ENCODE measurements at regions not wholly inside any gene's neighbourhood (a gene's known extent, or its start where the extent isn't known, plus 50 kb on each side); places are given as distances from the start of the nearest gene placed in this dataset.

DNA sequence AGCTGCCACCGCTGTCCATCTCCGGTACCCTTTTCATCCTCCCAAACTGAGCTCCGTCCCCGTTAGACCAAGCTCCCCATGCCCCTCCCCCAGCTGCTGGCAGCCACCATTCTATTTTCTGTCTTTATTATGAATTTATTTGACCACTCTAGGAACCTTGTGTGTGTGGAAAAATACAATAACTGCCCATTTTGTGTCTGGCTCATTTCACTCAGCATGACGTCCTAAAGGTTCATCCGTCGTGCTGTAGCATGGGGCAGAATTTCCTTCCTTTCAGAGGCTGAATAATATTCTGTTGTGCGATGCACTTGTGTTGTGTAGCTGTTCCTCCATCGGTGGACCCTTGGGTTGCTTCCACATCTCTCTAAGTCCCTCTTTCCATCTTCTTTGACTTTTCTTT, 263.1 kb downstream of the SEC14L1 start:
- ATAC-seq: no peak
- peaks cover 23 to 91% (median 55%) of the 10 kb centered on the region in 12 donors for H3K4me1 ChIP-seq
- H3K27me3 ChIP-seq: no peaks in the 10 kb centered on the region
- TF ChIP-seq POLR2A (IDR thresholded peaks at IDR 0.05): no peak
- TF ChIP-seq, protein P1, sequence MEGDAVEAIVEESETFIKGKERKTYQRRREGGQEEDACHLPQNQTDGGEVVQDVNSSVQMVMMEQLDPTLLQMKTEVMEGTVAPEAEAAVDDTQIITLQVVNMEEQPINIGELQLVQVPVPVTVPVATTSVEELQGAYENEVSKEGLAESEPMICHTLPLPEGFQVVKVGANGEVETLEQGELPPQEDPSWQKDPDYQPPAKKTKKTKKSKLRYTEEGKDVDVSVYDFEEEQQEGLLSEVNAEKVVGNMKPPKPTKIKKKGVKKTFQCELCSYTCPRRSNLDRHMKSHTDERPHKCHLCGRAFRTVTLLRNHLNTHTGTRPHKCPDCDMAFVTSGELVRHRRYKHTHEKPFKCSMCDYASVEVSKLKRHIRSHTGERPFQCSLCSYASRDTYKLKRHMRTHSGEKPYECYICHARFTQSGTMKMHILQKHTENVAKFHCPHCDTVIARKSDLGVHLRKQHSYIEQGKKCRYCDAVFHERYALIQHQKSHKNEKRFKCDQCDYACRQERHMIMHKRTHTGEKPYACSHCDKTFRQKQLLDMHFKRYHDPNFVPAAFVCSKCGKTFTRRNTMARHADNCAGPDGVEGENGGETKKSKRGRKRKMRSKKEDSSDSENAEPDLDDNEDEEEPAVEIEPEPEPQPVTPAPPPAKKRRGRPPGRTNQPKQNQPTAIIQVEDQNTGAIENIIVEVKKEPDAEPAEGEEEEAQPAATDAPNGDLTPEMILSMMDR (IDR thresholded peaks at IDR 0.05): no peak
- WGBS, 4 donors: 78 to 84% (median 79%) methylated on average over 9 of the region's 9 CpGs
- no peak overlapping the region for H3K4me3 ChIP-seq
- no peaks in the 10 kb centered on the region for H3K9me3 ChIP-seq
- no peak for DNase-seq
- H3K27ac ChIP-seq: peak overlapping the region in 7 of 12 donors; percentile 51 to 97 (median 66)
- intact Hi-C loops (cut with DNase I): loop anchor here in 1 of 10 donors (2.0 kb wide), 1 partner anchor 27 kb away; no protein-coding TSS in a partner anchor
- peaks cover 0 to 26% (median 13%) of the 10 kb centered on the region in 9 donors for H3K36me3 ChIP-seq

- peaks cover 0 to 26% (median 13%) of the 10 kb centered on the region in 9 donors for H3K36me3 ChIP-seq
- peak; percentile 4 to 71 (median 44) for ATAC-seq
- H3K4me3 ChIP-seq: peak overlapping the region in 5 of 12 donors; percentile 3 to 53 (median 28)
- H3K4me1 ChIP-seq: peaks cover 29 to 91% (median 64%) of the 10 kb centered on the region in 12 donors
- DNase-seq: peak in 4 of 5 donors; percentile 72 to 81 (median 75)
- TF ChIP-seq, protein P1 (IDR thresholded peaks at IDR 0.05): no peak
- TF ChIP-seq POLR2A (IDR thresholded peaks at IDR 0.05): no peak
- intact Hi-C loops (cut with DNase I): loop anchor here in 1 of 10 donors (2.0 kb wide), 1 partner anchor 28 kb away; no protein-coding TSS in a partner anchor
- H3K27ac ChIP-seq: peak overlapping the region; percentile 12 to 97 (median 64)
- no peaks in the 10 kb centered on the region for H3K27me3 ChIP-seq
- 46 to 60% (median 53%) methylated on average over 18 to 20 of the region's 20 CpGs for WGBS, 4 donors
- H3K9me3 ChIP-seq: no peaks in the 10 kb centered on the region
These were observed 264.2 kb downstream of the SEC14L1 start for GRCh38 chr17:77404812-77405581.

- DNase-seq: no peak
- no peaks in the 10 kb centered on the region for H3K27me3 ChIP-seq
- ATAC-seq: no peak
- peak overlapping the region in 1 of 12 donors; percentile 53 for H3K4me3 ChIP-seq
- H3K36me3 ChIP-seq: peaks cover 0 to 26% (median 13%) of the 10 kb centered on the region in 9 donors
- intact Hi-C loops (cut with DNase I): loop anchor here in 1 of 10 donors (2.0 kb wide), 1 partner anchor 29 kb away; no protein-coding TSS in a partner anchor
- H3K9me3 ChIP-seq: no peaks in the 10 kb centered on the region
- H3K4me1 ChIP-seq: peaks cover 20 to 90% (median 62%) of the 10 kb centered on the region in 12 donors
- 75 to 89% (median 87%) methylated on average over 11 of the region's 11 CpGs for WGBS, 4 donors
- peak overlapping the region in 10 of 12 donors; percentile 23 to 97 (median 69) for H3K27ac ChIP-seq
- TF ChIP-seq, protein P1 (IDR thresholded peaks at IDR 0.05): no peak
- TF ChIP-seq POLR2A (IDR thresholded peaks at IDR 0.05): no peak
These were observed 265.3 kb downstream of the SEC14L1 start for GRCh38 chr17:77405867-77406732.
